ENCODE measurements at regions not wholly inside any gene's neighbourhood (a gene's known extent, or its start where the extent isn't known, plus 50 kb on each side); places are given as distances from the start of the nearest gene placed in this dataset.

- BruUV-seq (replicated peaks) = no TSS peak
- ATAC-seq = no peak
These were observed 350.1 kb downstream of the AR start for GRCh38 chrX:67893931-67894330.

DNA sequence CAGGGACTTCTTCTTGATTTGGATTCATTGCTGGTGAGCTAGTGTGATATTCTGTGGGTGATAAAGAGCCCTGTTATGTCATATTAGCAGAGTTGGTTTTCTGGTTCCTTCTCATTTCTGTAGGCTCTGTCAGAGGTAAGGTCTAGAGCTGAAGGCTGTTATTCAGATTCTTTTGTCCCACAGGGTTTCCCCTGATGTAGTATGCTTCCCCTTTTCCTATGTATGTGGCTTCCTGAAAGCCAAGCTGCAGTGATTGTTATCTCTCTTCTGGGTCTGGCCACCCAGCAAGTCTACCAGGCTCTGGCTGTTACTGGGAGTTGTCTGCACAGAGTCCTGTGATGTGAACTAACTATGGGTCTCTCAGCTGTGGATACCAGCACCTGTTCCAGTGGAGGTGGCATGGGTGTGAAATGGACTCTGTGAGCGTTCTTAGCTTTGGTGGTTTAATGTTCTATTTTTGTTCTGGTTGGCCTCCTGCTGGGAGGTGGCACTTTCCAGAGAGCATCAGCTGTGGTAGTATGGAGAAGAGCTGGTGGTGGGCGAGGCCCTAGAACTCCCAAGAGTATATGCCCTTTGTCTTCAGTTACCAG is 373.7 kb downstream of the AR start:
- no peaks in the 10 kb centered on the region for H3K4me1 ChIP-seq (ENCODE audit: control insufficient read depth, insufficient read depth, low read length)

More at GRCh38 chrX:67893931-67894330, 350.1 kb downstream of the AR start:
- Histone ChIP-seq H3K27ac (ENCODE audit: low read length) (no peak overlapping the region), H3K4me1 (ENCODE audit: control insufficient read depth, insufficient read depth, low read length) (no peaks in the 10 kb centered on the region), H3K27me3 (ENCODE audit: control insufficient read depth, insufficient read depth, low read length) (no peaks in the 10 kb centered on the region), H3K36me3 (ENCODE audit: control insufficient read depth, insufficient read depth, low read length) (no peaks in the 10 kb centered on the region), H3K4me3 (ENCODE audit: low read depth in 2 of 2, low read length in 2 of 2) (no peak overlapping the region), H3K9me3 (ENCODE audit: control insufficient read depth, insufficient read depth, low read depth, low read length) (peaks cover 3% of the 10 kb centered on the region; the same call in 1 of the 2 replicates)
- POLR2A ChIA-PET = no interaction called here
- CTCF ChIA-PET = no interaction called here
- in situ Hi-C loops (cut with HindIII; ENCODE audit: low pct_unique_long_range_greater_than_20kb, low sequenced_read_pairs) (no loop called here), intact Hi-C loops (cut with micrococcal nuclease; ENCODE audit: unreplicated experiment) (no loop called here)
- DNase-seq (ENCODE audit: low read depth, low spot score) = no peak
- TF ChIP-seq SIN3A (IDR thresholded peaks at IDR 0.05; ENCODE audit: borderline replicate concordance, insufficient read depth, low read depth, low read length) (no peak), TCF7L2 (IDR thresholded peaks at IDR 0.05; ENCODE audit: low read depth, low read length) (no peak), POLR2AphosphoS5 (IDR thresholded peaks at IDR 0.05; ENCODE audit: low read depth, low read length) (no peak)
- TF ChIP-seq, protein P1, sequence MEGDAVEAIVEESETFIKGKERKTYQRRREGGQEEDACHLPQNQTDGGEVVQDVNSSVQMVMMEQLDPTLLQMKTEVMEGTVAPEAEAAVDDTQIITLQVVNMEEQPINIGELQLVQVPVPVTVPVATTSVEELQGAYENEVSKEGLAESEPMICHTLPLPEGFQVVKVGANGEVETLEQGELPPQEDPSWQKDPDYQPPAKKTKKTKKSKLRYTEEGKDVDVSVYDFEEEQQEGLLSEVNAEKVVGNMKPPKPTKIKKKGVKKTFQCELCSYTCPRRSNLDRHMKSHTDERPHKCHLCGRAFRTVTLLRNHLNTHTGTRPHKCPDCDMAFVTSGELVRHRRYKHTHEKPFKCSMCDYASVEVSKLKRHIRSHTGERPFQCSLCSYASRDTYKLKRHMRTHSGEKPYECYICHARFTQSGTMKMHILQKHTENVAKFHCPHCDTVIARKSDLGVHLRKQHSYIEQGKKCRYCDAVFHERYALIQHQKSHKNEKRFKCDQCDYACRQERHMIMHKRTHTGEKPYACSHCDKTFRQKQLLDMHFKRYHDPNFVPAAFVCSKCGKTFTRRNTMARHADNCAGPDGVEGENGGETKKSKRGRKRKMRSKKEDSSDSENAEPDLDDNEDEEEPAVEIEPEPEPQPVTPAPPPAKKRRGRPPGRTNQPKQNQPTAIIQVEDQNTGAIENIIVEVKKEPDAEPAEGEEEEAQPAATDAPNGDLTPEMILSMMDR (IDR thresholded peaks at IDR 0.05) = no peak
- TF ChIP-seq, protein P2, sequence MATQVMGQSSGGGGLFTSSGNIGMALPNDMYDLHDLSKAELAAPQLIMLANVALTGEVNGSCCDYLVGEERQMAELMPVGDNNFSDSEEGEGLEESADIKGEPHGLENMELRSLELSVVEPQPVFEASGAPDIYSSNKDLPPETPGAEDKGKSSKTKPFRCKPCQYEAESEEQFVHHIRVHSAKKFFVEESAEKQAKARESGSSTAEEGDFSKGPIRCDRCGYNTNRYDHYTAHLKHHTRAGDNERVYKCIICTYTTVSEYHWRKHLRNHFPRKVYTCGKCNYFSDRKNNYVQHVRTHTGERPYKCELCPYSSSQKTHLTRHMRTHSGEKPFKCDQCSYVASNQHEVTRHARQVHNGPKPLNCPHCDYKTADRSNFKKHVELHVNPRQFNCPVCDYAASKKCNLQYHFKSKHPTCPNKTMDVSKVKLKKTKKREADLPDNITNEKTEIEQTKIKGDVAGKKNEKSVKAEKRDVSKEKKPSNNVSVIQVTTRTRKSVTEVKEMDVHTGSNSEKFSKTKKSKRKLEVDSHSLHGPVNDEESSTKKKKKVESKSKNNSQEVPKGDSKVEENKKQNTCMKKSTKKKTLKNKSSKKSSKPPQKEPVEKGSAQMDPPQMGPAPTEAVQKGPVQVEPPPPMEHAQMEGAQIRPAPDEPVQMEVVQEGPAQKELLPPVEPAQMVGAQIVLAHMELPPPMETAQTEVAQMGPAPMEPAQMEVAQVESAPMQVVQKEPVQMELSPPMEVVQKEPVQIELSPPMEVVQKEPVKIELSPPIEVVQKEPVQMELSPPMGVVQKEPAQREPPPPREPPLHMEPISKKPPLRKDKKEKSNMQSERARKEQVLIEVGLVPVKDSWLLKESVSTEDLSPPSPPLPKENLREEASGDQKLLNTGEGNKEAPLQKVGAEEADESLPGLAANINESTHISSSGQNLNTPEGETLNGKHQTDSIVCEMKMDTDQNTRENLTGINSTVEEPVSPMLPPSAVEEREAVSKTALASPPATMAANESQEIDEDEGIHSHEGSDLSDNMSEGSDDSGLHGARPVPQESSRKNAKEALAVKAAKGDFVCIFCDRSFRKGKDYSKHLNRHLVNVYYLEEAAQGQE (IDR thresholded peaks at IDR 0.05; ENCODE audit: insufficient read depth in 1 of 2, low read depth in 2 of 2, low read length in 1 of 2) = no peak

More for the DNA sequence above, 373.7 kb downstream of the AR start:
- no peak for DNase-seq (ENCODE audit: low read depth, low spot score)
- no peaks in the 10 kb centered on the region for H3K36me3 ChIP-seq (ENCODE audit: control insufficient read depth, insufficient read depth, low read length)
- intact Hi-C loops (cut with micrococcal nuclease; ENCODE audit: unreplicated experiment) (no loop called here), in situ Hi-C loops (cut with HindIII; ENCODE audit: low pct_unique_long_range_greater_than_20kb, low sequenced_read_pairs) (no loop called here)
- ChIA-PET POLR2A (no interaction called here), CTCF (no interaction called here)
- no peaks in the 10 kb centered on the region for H3K27me3 ChIP-seq (ENCODE audit: control insufficient read depth, insufficient read depth, low read length)
- TF ChIP-seq TCF7L2 (IDR thresholded peaks at IDR 0.05; ENCODE audit: low read depth, low read length) = no peak
- TF ChIP-seq SIN3A (IDR thresholded peaks at IDR 0.05; ENCODE audit: borderline replicate concordance, insufficient read depth, low read depth, low read length) = no peak
- no peak for TF ChIP-seq POLR2AphosphoS5 (IDR thresholded peaks at IDR 0.05; ENCODE audit: low read depth, low read length)
- TF ChIP-seq, protein P2 (IDR thresholded peaks at IDR 0.05; ENCODE audit: insufficient read depth in 1 of 2, low read depth in 2 of 2, low read length in 1 of 2) = no peak
- TF ChIP-seq, protein P1 (IDR thresholded peaks at IDR 0.05) = no peak
- no peak overlapping the region for H3K4me3 ChIP-seq (ENCODE audit: low read depth in 2 of 2, low read length in 2 of 2)
- no peaks in the 10 kb centered on the region for H3K9me3 ChIP-seq (ENCODE audit: control insufficient read depth, insufficient read depth, low read depth, low read length)
- no peak for ATAC-seq
- no peak overlapping the region for H3K27ac ChIP-seq (ENCODE audit: low read length)
- no TSS peak for BruUV-seq (replicated peaks)
